CD14-positive monocyte (primary cell): ENCODE measurements at regions not wholly inside any gene's neighbourhood (a gene's known extent, or its start where the extent isn't known, plus 50 kb on each side); places are given as distances from the start of the nearest gene placed in this dataset.

Experiments
- DNase-seq, 3 donors: peaks; one replicate each; pipeline ENCODE4 v3.0.0-alpha.2; 2011 to 2022
- H2AFZ ChIP-seq: 2 replicates; pipeline ENCODE4 v1.6.0; 2012; ENCODE audit warnings: mild to moderate bottlenecking, low read depth, low read length, inconsistent platforms; ENCODE audit not compliant: insufficient read depth, poor library complexity, severe bottlenecking
- H3K27ac ChIP-seq, 2 donors: 1 replicate in 1 of 2; 2 replicates in 1 of 2; pipeline ENCODE4 v1.5.1; 2012 to 2013; ENCODE audit warnings: low read length in 2 of 2, control low read depth in 1 of 2, inconsistent platforms in 1 of 2, low read depth in 1 of 2, mild to moderate bottlenecking in 1 of 2
- H3K27me3 ChIP-seq, 2 donors: one replicate each; pipeline versions ENCODE4 v1.6.0 to v1.6.1; 2011 to 2013; ENCODE audit warnings: low read length in 2 of 2; ENCODE audit not compliant: control insufficient read depth in 2 of 2, insufficient read depth in 2 of 2
- H3K36me3 ChIP-seq, 2 donors: replicated peaks in 1 of 2; 1 replicate in 1 of 2; 2 replicates in 1 of 2; pipeline versions ENCODE4 v1.5.1 to v1.6.1; 2012 to 2013; ENCODE audit warnings: low read length in 2 of 2, control low read depth in 1 of 2, inconsistent platforms in 1 of 2, mild to moderate bottlenecking in 1 of 2; ENCODE audit not compliant: insufficient read depth in 2 of 2, control insufficient read depth in 1 of 2
- H3K4me1 ChIP-seq, 2 donors: 1 replicate in 1 of 2; 2 replicates in 1 of 2; pipeline versions ENCODE4 v1.5.1 to v1.6.1; 2012 to 2013; ENCODE audit warnings: low read length in 2 of 2, control low read depth in 1 of 2, inconsistent platforms in 1 of 2, mild to moderate bottlenecking in 1 of 2, moderate library complexity in 1 of 2; ENCODE audit not compliant: insufficient read depth in 2 of 2, control insufficient read depth in 1 of 2
- H3K4me2 ChIP-seq: replicated peaks from 2 replicates; pipeline ENCODE3; 2012; ENCODE audit warnings: low read length, moderate library complexity, mild to moderate bottlenecking; ENCODE audit not compliant: poor library complexity, severe bottlenecking; ENCODE audit errors: extremely low read depth
- H3K4me3 ChIP-seq, 3 experiments: fragments of 200-600 bp in 1 of 3; sonication (generic) in 1 of 3; replicated peaks in 1 of 3; 1 replicate in 2 of 3; 2 replicates in 1 of 3; pipeline ENCODE4 v1.5.1; 2011 to 2013; ENCODE audit warnings: low read length in 3 of 3, mild to moderate bottlenecking in 3 of 3, control low read depth in 2 of 3, low read depth in 2 of 3, inconsistent platforms in 1 of 3, moderate library complexity in 1 of 3
- H3K79me2 ChIP-seq: 2 replicates; pipeline ENCODE4 v1.6.0; 2012; ENCODE audit warnings: mild to moderate bottlenecking, control low read depth, inconsistent platforms, low read length, moderate library complexity; ENCODE audit not compliant: insufficient read depth
- H3K9ac ChIP-seq: 2 replicates; pipeline ENCODE4 v1.6.0; 2017; ENCODE audit warnings: low read length, mild to moderate bottlenecking; ENCODE audit not compliant: insufficient read depth, poor library complexity, severe bottlenecking
- H3K9me3 ChIP-seq, 2 donors: replicated peaks in 1 of 2; 1 replicate in 1 of 2; 2 replicates in 1 of 2; pipeline versions ENCODE4 v1.5.1 to v1.6.1; 2012 to 2013; ENCODE audit warnings: low read length in 2 of 2, control low read depth in 1 of 2; ENCODE audit not compliant: control insufficient read depth in 1 of 2, insufficient read depth in 1 of 2
- H4K20me1 ChIP-seq: 2 replicates; pipeline ENCODE4 v1.6.0; 2012; ENCODE audit warnings: mild to moderate bottlenecking, low read length, control low read depth, moderate library complexity; ENCODE audit not compliant: insufficient read depth
- H3K27ac Mint-ChIP-seq, 7 donors: one replicate each; pipeline ENCODE4 v1.8.0; 2020; ENCODE audit warnings: mild to moderate bottlenecking in 7 of 7, mixed read lengths in 7 of 7, moderate library complexity in 6 of 7, inconsistent platforms in 2 of 7
- H3K27me3 Mint-ChIP-seq, 3 donors: one replicate each; pipeline ENCODE4 v1.8.0; 2021 to 2022; ENCODE audit warnings: low read depth in 3 of 3, mild to moderate bottlenecking in 3 of 3, mixed read lengths in 3 of 3, moderate library complexity in 3 of 3, inconsistent platforms in 1 of 3
- H3K36me3 Mint-ChIP-seq, 2 donors: one replicate each; pipeline ENCODE4 v1.8.0; 2020; ENCODE audit warnings: mixed read lengths in 2 of 2, inconsistent platforms in 1 of 2, mild to moderate bottlenecking in 1 of 2
- H3K4me1 Mint-ChIP-seq: one replicate; pipeline ENCODE4 v1.8.0; 2020; ENCODE audit warnings: mild to moderate bottlenecking, mixed read lengths
- H3K4me3 Mint-ChIP-seq, 2 donors: one replicate each; pipeline ENCODE4 v1.8.0; 2020; ENCODE audit warnings: mild to moderate bottlenecking in 2 of 2, mixed read lengths in 2 of 2, moderate library complexity in 1 of 2
- H3K9me3 Mint-ChIP-seq, 7 donors: one replicate each; pipeline ENCODE4 v1.8.0; 2020 to 2022; ENCODE audit warnings: mixed read lengths in 7 of 7, mild to moderate bottlenecking in 6 of 7, moderate library complexity in 6 of 7, inconsistent platforms in 2 of 7
- CTCF ChIP-seq: fragments of 200-600 bp; IDR thresholded peaks from one replicate; pipeline ENCODE4 v1.8.0; 2022; ENCODE audit warnings: antibody characterized with exemption, mild to moderate bottlenecking
- WGBS: methylation state at CpG from one replicate; pipeline ENCODE4 v1.1.5; 2013; ENCODE audit warnings: missing lambda C conversion rate; ENCODE audit not compliant: insufficient coverage; 5-methylcytosine and 5-hydroxymethylcytosine counted together
- intact Hi-C, 2 donors: fragments of 100-400 bp; cut with micrococcal nuclease; formaldehyde crosslinking; loops; one replicate each; pipeline versions ENCODE4 v1.15.0 to v1.15.1; 2023

GRCh38 chr16:64486561-64486960 lies 635.3 kb downstream of the CDH11 start:
- Histone ChIP-seq H3K27me3 (no peaks in the 10 kb centered on the region), H3K4me3 (no peak overlapping the region), H4K20me1 (no peaks in the 10 kb centered on the region), H3K9ac (no peak overlapping the region), H2AFZ (no peak overlapping the region), H3K4me1 (no peaks in the 10 kb centered on the region), H3K9me3 (no peaks in the 10 kb centered on the region), H3K27ac (no peak overlapping the region), H3K36me3 (no peaks in the 10 kb centered on the region), H3K79me2 (no peaks in the 10 kb centered on the region), H3K4me2 (no peak overlapping the region)
- no peak overlapping the region for H3K4me3 Mint-ChIP-seq
- no CpG with 5 or more reads among the region's 1 CpG for WGBS
- no peaks in the 10 kb centered on the region for H3K27me3 Mint-ChIP-seq
- H3K36me3 Mint-ChIP-seq = no peaks in the 10 kb centered on the region
- peaks cover 0 to 7% (median 2%) of the 10 kb centered on the region in 7 donors for H3K9me3 Mint-ChIP-seq
- no peak for DNase-seq
- intact Hi-C loops = no loop called here
- H3K27ac Mint-ChIP-seq = no peak overlapping the region
- no peaks in the 10 kb centered on the region for H3K4me1 Mint-ChIP-seq
- no peak for TF ChIP-seq CTCF

DNA sequence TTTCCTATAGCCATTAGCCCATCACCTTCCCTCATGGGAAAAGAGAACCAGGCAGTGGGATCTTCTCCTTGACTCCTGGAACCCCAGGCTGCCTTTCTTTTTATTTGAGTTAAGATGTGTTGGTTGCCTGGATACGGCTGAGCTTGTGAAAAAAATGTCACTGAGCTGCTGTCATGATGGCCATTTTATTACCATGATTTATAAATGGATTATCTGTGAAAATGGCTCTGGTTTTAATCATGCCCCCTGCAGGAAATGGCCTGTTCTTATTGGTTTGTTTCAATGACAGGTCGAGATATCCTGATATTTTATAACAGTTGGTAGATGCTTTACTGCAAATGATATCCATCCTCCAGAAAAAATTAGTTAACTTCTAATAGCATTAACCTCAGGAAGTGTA lies 640.4 kb downstream of the CDH11 start:
- H3K27me3 Mint-ChIP-seq = no peaks in the 10 kb centered on the region
- no peaks in the 10 kb centered on the region for H3K36me3 Mint-ChIP-seq
- Histone ChIP-seq H3K4me2 (no peak overlapping the region), H2AFZ (no peak overlapping the region), H3K36me3 (no peaks in the 10 kb centered on the region), H3K27me3 (no peaks in the 10 kb centered on the region), H3K4me1 (no peaks in the 10 kb centered on the region), H3K9me3 (no peaks in the 10 kb centered on the region), H3K4me3 (no peak overlapping the region), H3K9ac (no peak overlapping the region), H3K79me2 (no peaks in the 10 kb centered on the region), H4K20me1 (no peaks in the 10 kb centered on the region), H3K27ac (no peak overlapping the region)
- no peak overlapping the region for H3K27ac Mint-ChIP-seq
- WGBS = no CpG with 5 or more reads among the region's 2 CpGs
- peaks cover 0 to 6% (median 0%) of the 10 kb centered on the region in 7 donors for H3K9me3 Mint-ChIP-seq
- H3K4me3 Mint-ChIP-seq = no peak overlapping the region
- intact Hi-C loops = no loop called here
- TF ChIP-seq CTCF = no peak
- no peak for DNase-seq
- H3K4me1 Mint-ChIP-seq = no peaks in the 10 kb centered on the region
